GM12892 (cell line): ENCODE measurements at regions not wholly inside any gene's neighbourhood (a gene's known extent, or its start where the extent isn't known, plus 50 kb on each side); places are given as distances from the start of the nearest gene placed in this dataset.

Experiments
- DNase-seq: peaks from one replicate; pipeline ENCODE4 v3.0.0; 2011; ENCODE audit not compliant: insufficient read length
- FAIRE-seq: peaks from 2 replicates; lab custom pipeline; 2011; peaks lifted over from hg19 to GRCh38; lab: Jason Lieb, UNC
- POLR2A ChIP-seq: IDR thresholded peaks from 2 replicates; pipeline ENCODE4 v1.6.1; 2011; ENCODE audit warnings: low read depth, low read length, control low read depth
- POLR2AphosphoS5 ChIP-seq: IDR thresholded peaks from 2 replicates; pipeline ENCODE4 v1.6.1; 2011; ENCODE audit warnings: low read depth, low read length, control low read depth
- TAF1 ChIP-seq: IDR thresholded peaks from 2 replicates; pipeline ENCODE4 v1.6.1; 2011; ENCODE audit warnings: low read depth, mild to moderate bottlenecking, control low read depth, low read length, borderline replicate concordance

- no peak for FAIRE-seq
- DNase-seq: no peak
- TF ChIP-seq POLR2A: no peak
- no peak for TF ChIP-seq POLR2AphosphoS5
- TF ChIP-seq TAF1: no peak
These were observed 240.5 kb downstream of the MREG start for GRCh38 chr2:215772634-215773563.

- TF ChIP-seq TAF1 (no peak), POLR2AphosphoS5 (no peak), POLR2A (no peak)
- DNase-seq (no peak), FAIRE-seq (no peak)
These were observed 241.3 kb downstream of the MREG start for GRCh38 chr2:215772003-215772402.

GRCh38 chr2:215771241-215771640, 242.1 kb downstream of the MREG start:
- TF ChIP-seq POLR2AphosphoS5: no peak
- FAIRE-seq: no peak
- DNase-seq: no peak

- TF ChIP-seq POLR2AphosphoS5 (no peak), TAF1 (no peak), POLR2A (no peak)
- DNase-seq (no peak), FAIRE-seq (no peak)
These were observed 242.7 kb downstream of the MREG start for GRCh38 chr2:215770668-215771067.

GRCh38 chr2:215769246-215769645, 244.1 kb downstream of the MREG start:
- DNase-seq (no peak), FAIRE-seq (no peak)
- TF ChIP-seq POLR2AphosphoS5 (no peak), POLR2A (no peak), TAF1 (no peak)

GRCh38 chr2:215767625-215768024, 245.7 kb downstream of the MREG start:
- no peak for TF ChIP-seq POLR2AphosphoS5
- TF ChIP-seq TAF1: no peak
- no peak for TF ChIP-seq POLR2A

GRCh38 chr2:215765729-215766360, 247.5 kb downstream of the MREG start:
- FAIRE-seq: peak; percentile 64

More at GRCh38 chr2:215767625-215768024, 245.7 kb downstream of the MREG start:
- FAIRE-seq: no peak
- no peak for DNase-seq

GRCh38 chr2:215764441-215765048, 248.8 kb downstream of the MREG start:
- no peak for TF ChIP-seq POLR2AphosphoS5
- no peak for TF ChIP-seq POLR2A
- TF ChIP-seq TAF1: no peak
- no peak for FAIRE-seq
- no peak for DNase-seq

More at GRCh38 chr2:215765729-215766360, 247.5 kb downstream of the MREG start:
- TF ChIP-seq POLR2AphosphoS5: no peak
- no peak for TF ChIP-seq TAF1
- TF ChIP-seq POLR2A: no peak
- DNase-seq: no peak

- TF ChIP-seq TAF1: no peak
- TF ChIP-seq POLR2AphosphoS5: no peak
- no peak for TF ChIP-seq POLR2A
- DNase-seq (no peak), FAIRE-seq (no peak)
These were observed 252.8 kb downstream of the MREG start for GRCh38 chr2:215760557-215760956.

GRCh38 chr2:215760091-215760490, 253.3 kb downstream of the MREG start:
- FAIRE-seq (no peak), DNase-seq (no peak)
- TF ChIP-seq POLR2AphosphoS5 (no peak), POLR2A (no peak), TAF1 (no peak)

- no peak for TF ChIP-seq POLR2A
- no peak for TF ChIP-seq POLR2AphosphoS5
- no peak for TF ChIP-seq TAF1
- no peak for DNase-seq
- no peak for FAIRE-seq
These were observed 254.7 kb downstream of the MREG start for GRCh38 chr2:215758691-215759090.
